ENCODE measurements at regions not wholly inside any gene's neighbourhood (a gene's known extent, or its start where the extent isn't known, plus 50 kb on each side); places are given as distances from the start of the nearest gene placed in this dataset.

DNA sequence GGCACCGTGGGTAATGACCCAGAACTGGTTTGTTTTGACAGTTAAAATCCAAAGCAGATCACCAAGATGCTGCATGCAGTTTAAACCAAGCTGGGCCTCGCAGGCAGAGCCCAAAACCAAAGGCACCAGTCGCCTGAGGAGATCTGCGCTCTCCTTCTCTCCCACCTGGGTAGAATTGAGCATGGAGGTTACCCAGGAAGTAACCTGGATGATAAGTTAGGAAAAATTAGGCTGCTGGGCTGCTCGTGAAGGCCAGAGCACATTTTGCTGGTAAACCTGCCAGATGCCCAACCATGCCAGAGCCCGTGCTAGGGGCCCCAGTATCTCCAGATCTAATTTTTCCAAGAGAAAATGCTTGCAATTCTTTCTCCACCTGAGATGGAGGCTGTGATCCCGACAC lies 388.3 kb upstream of the MGMT start:
- TF ChIP-seq, protein P1, sequence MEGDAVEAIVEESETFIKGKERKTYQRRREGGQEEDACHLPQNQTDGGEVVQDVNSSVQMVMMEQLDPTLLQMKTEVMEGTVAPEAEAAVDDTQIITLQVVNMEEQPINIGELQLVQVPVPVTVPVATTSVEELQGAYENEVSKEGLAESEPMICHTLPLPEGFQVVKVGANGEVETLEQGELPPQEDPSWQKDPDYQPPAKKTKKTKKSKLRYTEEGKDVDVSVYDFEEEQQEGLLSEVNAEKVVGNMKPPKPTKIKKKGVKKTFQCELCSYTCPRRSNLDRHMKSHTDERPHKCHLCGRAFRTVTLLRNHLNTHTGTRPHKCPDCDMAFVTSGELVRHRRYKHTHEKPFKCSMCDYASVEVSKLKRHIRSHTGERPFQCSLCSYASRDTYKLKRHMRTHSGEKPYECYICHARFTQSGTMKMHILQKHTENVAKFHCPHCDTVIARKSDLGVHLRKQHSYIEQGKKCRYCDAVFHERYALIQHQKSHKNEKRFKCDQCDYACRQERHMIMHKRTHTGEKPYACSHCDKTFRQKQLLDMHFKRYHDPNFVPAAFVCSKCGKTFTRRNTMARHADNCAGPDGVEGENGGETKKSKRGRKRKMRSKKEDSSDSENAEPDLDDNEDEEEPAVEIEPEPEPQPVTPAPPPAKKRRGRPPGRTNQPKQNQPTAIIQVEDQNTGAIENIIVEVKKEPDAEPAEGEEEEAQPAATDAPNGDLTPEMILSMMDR (IDR thresholded peaks at IDR 0.05): no peak
- TF ChIP-seq POLR2A (IDR thresholded peaks at IDR 0.05): no peak
